Breast epithelium (tissue), 4 donors: ENCODE measurements at regions not wholly inside any gene's neighbourhood (a gene's known extent, or its start where the extent isn't known, plus 50 kb on each side); places are given as distances from the start of the nearest gene placed in this dataset.

Experiments
- DNase-seq, 2 donors: peaks; one replicate each; pipeline ENCODE4 v3.0.0-alpha.2; 2019; ENCODE audit warnings: low spot score in 2 of 2
- H3K27ac ChIP-seq, 2 donors: fragments of 200-600 bp; sonication (generic) in 1 of 2; one replicate each; pipeline ENCODE4 v1.5.1; 2016 to 2019; ENCODE audit warnings: mild to moderate bottlenecking in 1 of 2
- H3K27me3 ChIP-seq, 2 donors: fragments of 200-600 bp; sonication (generic) in 1 of 2; one replicate each; pipeline versions ENCODE4 v1.5.1 to v1.6.0; 2017 to 2019; ENCODE audit warnings: control low read depth in 1 of 2, mild to moderate bottlenecking in 1 of 2
- H3K36me3 ChIP-seq: fragments of 200-600 bp; one replicate; pipeline ENCODE4 v1.5.1; 2019
- H3K4me1 ChIP-seq, 2 donors: fragments of 200-600 bp; sonication (generic); one replicate each; pipeline ENCODE4 v1.5.1; 2016 to 2019; ENCODE audit warnings: control low read depth in 1 of 2
- H3K4me3 ChIP-seq, 3 donors: fragments of 200-600 bp; sonication (generic); 1 replicate in 2 of 3; 2 replicates in 1 of 3; pipeline ENCODE4 v1.5.1; 2016 to 2019; ENCODE audit warnings: mild to moderate bottlenecking in 3 of 3, moderate library complexity in 2 of 3
- H3K9me3 ChIP-seq, 2 donors: fragments of 200-600 bp; sonication (generic) in 1 of 2; one replicate each; pipeline ENCODE4 v1.5.1; 2016 to 2019; ENCODE audit warnings: control low read depth in 1 of 2
- CTCF ChIP-seq, 3 donors: fragments of 450-650 bp; IDR thresholded peaks; one replicate each; pipeline ENCODE4 v1.5.1; 2016 to 2017; ENCODE audit warnings: antibody characterized with exemption in 3 of 3, mild to moderate bottlenecking in 3 of 3, moderate library complexity in 3 of 3
- POLR2A ChIP-seq: fragments of 450-650 bp; IDR thresholded peaks from one replicate; pipeline ENCODE4 v1.6.1; 2016; ENCODE audit warnings: antibody characterized with exemption, mild to moderate bottlenecking, moderate library complexity
- POLR2AphosphoS5 ChIP-seq, 3 donors: sonication (generic); formaldehyde crosslinking; IDR thresholded peaks; one replicate each; pipeline ENCODE4 v1.6.1; 2017; ENCODE audit warnings: antibody characterized with exemption in 3 of 3
- intact Hi-C: fragments of 100-400 bp; cut with DNase I; formaldehyde crosslinking; loops from one replicate; pipeline ENCODE4 v1.15.1; 2023; ENCODE audit warnings: low total_unique reads

DNA sequence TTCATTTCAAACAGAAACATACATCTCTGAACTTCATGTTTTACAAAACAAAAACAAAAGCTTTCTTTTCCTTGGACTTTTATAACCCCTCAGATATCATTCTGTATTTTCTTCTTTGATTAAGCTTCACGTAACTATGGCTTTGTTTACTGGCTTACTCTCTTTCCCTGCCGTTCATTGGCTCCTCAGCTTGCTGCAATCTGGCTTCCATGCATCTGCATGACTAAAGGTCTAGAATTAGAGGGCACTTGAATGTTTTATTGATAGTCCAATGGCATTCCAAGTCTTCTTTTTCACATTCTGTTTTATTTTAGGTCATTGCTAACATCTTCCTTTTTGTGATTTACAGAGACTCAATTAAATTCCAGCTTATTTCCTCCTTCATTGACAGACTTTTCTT is 487.6 kb downstream of the GRXCR1 start:
- DNase-seq: no peak
- intact Hi-C loops: no loop called here
- TF ChIP-seq POLR2AphosphoS5 (IDR thresholded peaks at IDR 0.05) (no peak), CTCF (IDR thresholded peaks at IDR 0.05) (no peak), POLR2A (no peak)
- H3K27ac ChIP-seq: no peak overlapping the region
- no peak overlapping the region for H3K4me3 ChIP-seq
- no peaks in the 10 kb centered on the region for H3K4me1 ChIP-seq
- H3K27me3 ChIP-seq: no peaks in the 10 kb centered on the region
- H3K9me3 ChIP-seq: no peaks in the 10 kb centered on the region
- H3K36me3 ChIP-seq: no peaks in the 10 kb centered on the region

DNA sequence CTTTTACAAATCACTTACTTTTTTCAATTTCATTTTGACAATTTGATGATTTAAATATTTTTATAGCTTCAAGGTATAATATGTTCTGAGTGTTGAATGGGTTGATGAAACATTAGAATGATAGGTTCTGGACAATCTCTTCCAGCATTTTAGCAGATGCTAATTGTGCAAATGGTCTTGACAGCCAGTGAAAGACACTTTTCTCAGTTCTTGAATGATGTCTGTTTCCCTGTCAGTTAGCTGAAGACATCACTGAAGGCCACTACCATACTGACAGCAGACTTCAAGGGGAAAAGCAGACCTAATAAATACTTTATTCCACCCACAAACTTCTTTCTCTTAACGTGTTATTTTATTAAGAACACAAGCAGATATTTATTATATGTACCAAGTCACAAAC is 498.6 kb downstream of the GRXCR1 start:
- Histone ChIP-seq H3K36me3 (no peaks in the 10 kb centered on the region), H3K9me3 (no peaks in the 10 kb centered on the region), H3K27me3 (no peaks in the 10 kb centered on the region), H3K4me3 (no peak overlapping the region), H3K4me1 (no peaks in the 10 kb centered on the region), H3K27ac (no peak overlapping the region)
- TF ChIP-seq POLR2A (no peak), CTCF (IDR thresholded peaks at IDR 0.05) (no peak)
- intact Hi-C loops: no loop called here
- DNase-seq: no peak

DNA sequence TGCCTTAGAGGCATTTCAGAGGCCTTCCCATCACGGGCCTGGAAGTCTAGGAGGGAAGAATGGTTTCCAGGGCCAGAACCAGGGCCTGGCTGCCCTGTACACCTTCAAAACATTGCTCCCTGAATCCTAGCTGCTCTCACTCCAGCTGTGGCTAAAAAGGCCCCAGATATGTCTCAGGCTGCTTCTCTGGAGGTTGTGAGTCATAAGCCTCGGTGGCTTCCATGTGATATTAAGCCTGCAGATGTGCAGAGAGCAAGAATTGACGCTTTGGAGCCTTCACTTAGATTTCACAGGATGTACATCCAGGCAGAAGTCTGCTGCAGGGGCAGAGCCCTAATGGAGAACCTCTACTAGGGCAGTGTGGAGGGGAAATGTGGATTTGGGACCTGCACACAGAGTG is 502.5 kb downstream of the GRXCR1 start:
- no peak overlapping the region for H3K4me3 ChIP-seq
- intact Hi-C loops: no loop called here
- TF ChIP-seq POLR2AphosphoS5 (IDR thresholded peaks at IDR 0.05) (no peak), CTCF (IDR thresholded peaks at IDR 0.05) (no peak), POLR2A (no peak)
- H3K9me3 ChIP-seq: no peaks in the 10 kb centered on the region
- H3K4me1 ChIP-seq: no peaks in the 10 kb centered on the region
- H3K36me3 ChIP-seq: no peaks in the 10 kb centered on the region
- no peaks in the 10 kb centered on the region for H3K27me3 ChIP-seq
- no peak overlapping the region for H3K27ac ChIP-seq
- DNase-seq: no peak

DNA sequence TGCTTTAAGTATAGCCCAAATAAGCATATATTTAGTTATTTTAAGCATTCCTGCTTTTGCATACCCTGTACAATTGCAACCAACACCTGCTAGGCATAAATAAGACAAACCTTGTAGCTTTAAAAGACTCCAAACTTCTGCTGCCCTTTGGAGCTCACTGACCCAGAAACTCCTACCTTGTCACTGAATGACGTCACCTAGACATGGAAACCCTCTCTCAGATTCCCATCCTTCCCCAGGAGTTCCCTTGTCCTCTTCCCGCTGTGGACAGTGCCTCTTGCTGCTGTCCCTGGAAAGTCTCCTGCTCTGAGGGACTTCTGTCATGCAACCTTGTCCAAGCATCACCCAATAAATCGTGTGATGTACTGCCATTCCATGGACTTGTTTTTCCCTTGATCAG is 507.2 kb downstream of the GRXCR1 start:
- Histone ChIP-seq H3K4me3 (no peak overlapping the region), H3K27ac (no peak overlapping the region), H3K9me3 (no peaks in the 10 kb centered on the region), H3K36me3 (no peaks in the 10 kb centered on the region), H3K27me3 (no peaks in the 10 kb centered on the region), H3K4me1 (no peaks in the 10 kb centered on the region)
- intact Hi-C loops: no loop called here
- DNase-seq: no peak
- no peak for TF ChIP-seq CTCF (IDR thresholded peaks at IDR 0.05)
- no peak for TF ChIP-seq POLR2A
- no peak for TF ChIP-seq POLR2AphosphoS5 (IDR thresholded peaks at IDR 0.05)

DNA sequence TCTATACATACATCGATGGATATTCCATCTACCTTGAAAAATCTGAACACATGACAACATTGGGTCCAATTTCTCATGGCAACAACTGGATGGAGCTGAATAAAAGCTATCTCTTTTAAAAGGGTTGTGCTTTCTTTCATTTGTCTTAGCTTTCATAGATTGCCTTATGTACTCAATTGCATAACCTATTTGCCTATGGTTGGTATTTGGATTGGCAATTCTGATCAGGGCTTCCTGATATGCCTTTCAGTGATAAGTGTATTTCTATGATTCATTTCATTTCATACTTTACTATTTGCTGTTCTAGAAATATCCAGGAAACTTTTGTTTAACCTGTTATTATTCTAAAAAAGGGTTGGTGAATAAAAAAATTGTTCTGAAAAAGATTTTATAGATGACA is 509.9 kb downstream of the GRXCR1 start:
- Histone ChIP-seq H3K4me3 (no peak overlapping the region), H3K27me3 (no peaks in the 10 kb centered on the region), H3K27ac (no peak overlapping the region), H3K9me3 (peaks cover 0 to 9% of the 10 kb centered on the region in 2 donors), H3K36me3 (no peaks in the 10 kb centered on the region), H3K4me1 (no peaks in the 10 kb centered on the region)
- TF ChIP-seq POLR2AphosphoS5 (IDR thresholded peaks at IDR 0.05) (no peak), POLR2A (no peak), CTCF (IDR thresholded peaks at IDR 0.05) (no peak)
- intact Hi-C loops: no loop called here
- no peak for DNase-seq
